ENCODE measurements at regions not wholly inside any gene's neighbourhood (a gene's known extent, or its start where the extent isn't known, plus 50 kb on each side); places are given as distances from the start of the nearest gene placed in this dataset.

- DNase-seq (ENCODE audit: low read depth, low spot score): no peak
Measured at GRCh38 chr10:118181021-118181420, 134.3 kb upstream of the RAB11FIP2 start.

GRCh38 chr10:118175148-118175547 is 128.4 kb upstream of the RAB11FIP2 start:
- no peak for DNase-seq (ENCODE audit: low read depth, low spot score)

- no peak for DNase-seq (ENCODE audit: low read depth, low spot score)
Measured at GRCh38 chr10:118173296-118173695, 126.6 kb upstream of the RAB11FIP2 start.

DNA sequence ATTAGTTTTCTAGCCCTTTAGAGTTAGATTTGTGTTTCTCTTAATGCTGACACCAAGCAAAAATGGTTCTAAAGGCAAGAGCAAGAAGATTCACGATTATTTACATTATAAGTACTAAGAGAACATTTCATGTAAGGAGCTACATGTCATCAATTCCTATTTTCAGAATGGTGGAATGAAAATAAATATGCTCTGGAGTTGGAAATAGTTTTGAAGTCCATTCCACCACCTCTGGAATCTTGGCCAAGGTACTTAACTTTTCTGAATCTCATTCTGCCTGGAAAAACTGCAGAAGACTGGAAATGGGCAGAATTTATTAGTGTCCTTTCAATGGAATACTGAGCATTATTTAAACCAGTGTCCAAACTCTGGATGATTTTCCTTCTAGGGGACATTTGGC is 125.1 kb upstream of the RAB11FIP2 start:
- DNase-seq (ENCODE audit: low read depth, low spot score): no peak

GRCh38 chr10:118167056-118167700 is 120.4 kb upstream of the RAB11FIP2 start:
- no peak for DNase-seq (ENCODE audit: low read depth, low spot score)

- no peak for DNase-seq (ENCODE audit: low read depth, low spot score)
Measured at GRCh38 chr10:118163217-118163616, 116.5 kb upstream of the RAB11FIP2 start.

GRCh38 chr10:118161461-118162246 is 114.9 kb upstream of the RAB11FIP2 start:
- no peak for DNase-seq (ENCODE audit: low read depth, low spot score)

DNA sequence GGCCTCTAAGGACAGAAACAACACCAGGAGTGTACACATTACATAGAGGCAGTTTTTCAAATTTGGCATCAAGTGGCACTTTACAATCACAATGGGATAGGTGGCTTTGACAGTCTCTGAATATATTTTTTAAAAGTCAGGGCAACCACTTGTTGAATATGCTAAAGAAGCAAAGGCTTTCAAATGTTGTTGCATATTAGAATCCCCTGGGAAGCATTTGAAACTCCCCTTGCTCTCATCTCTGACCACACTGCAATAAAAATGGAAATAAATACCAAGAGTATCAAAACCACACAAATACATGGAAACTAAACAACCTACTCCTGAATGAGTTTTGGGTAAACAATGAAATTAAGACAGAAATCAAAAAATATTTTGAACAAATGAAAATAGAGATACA is 106.5 kb upstream of the RAB11FIP2 start:
- no peak for DNase-seq (ENCODE audit: low read depth, low spot score)

GRCh38 chr10:118151461-118151860 is 104.7 kb upstream of the RAB11FIP2 start:
- no peak for DNase-seq (ENCODE audit: low read depth, low spot score)

DNA sequence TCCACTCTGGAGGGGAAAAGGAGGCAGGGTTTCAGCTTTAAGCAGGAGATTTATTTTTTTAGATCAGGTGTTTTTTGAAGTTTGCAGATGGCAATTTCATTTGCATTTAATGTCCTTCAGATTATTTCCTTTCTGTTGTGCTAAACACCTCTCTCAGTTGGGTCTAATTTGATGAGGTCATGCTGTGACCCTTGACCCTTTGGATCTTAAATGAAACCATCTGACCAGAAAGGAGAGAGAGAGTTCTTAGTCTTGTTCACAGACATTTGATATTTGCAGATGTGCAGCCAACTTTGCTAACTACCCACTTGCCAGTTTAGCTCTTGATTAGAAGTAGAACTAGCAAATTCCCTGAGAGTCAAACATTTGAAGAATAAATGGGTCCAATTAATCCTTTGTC is 101.5 kb upstream of the RAB11FIP2 start:
- no peak for DNase-seq (ENCODE audit: low read depth, low spot score)

DNA sequence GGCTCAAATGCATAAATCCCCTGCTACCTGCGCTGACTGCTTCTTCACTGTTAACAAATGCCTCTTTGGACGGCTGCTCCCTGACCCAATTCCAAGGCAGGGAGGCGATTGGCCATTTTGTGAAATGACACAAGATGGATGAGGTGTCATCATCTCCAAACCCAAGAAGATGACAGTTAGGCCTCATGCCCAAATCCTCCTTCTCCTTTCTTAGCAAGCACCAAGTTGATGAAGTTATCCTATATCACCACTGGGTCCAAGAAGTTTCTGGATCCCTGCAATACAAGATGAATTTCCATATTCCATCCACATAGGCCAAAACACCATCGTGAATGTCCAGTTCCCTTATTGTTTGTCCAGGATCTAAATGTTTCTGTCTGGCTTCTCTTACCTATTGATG is 98.5 kb upstream of the RAB11FIP2 start:
- no peak for DNase-seq (ENCODE audit: low read depth, low spot score)

GRCh38 chr10:118141471-118141870 is 94.7 kb upstream of the RAB11FIP2 start:
- DNase-seq (ENCODE audit: low read depth, low spot score): no peak

GRCh38 chr10:118139321-118139720 is 92.6 kb upstream of the RAB11FIP2 start:
- DNase-seq (ENCODE audit: low read depth, low spot score): no peak

GRCh38 chr10:118128675-118129074 is 81.9 kb upstream of the RAB11FIP2 start:
- no peak for DNase-seq (ENCODE audit: low read depth, low spot score)

GRCh38 chr10:118118716-118119115 is 72.0 kb upstream of the RAB11FIP2 start:
- no peak for DNase-seq (ENCODE audit: low read depth, low spot score)

GRCh38 chr10:118116715-118117449 is 70.1 kb upstream of the RAB11FIP2 start:
- DNase-seq (ENCODE audit: low read depth, low spot score): no peak

- DNase-seq (ENCODE audit: low read depth, low spot score): no peak
Measured at GRCh38 chr10:118116362-118116714, 69.6 kb upstream of the RAB11FIP2 start.

DNA sequence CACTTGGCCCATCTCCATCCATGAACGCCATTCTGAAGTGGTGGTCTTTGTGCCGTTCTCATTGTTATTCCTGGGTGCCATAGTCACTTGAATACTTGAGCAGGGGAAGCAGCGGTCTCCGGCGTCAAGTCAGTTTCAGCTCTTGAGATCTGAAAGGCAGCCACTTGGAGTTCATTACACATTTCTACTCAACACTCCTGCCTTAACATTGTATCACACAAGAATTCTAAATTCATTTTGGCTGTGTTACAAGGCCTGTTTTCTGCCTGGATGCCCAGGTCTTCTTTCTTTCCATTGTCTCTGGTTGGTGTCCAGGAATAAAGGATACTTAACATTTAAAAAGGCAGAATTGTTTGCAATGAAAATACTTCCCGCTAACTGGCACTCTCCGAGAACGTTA is 69.0 kb upstream of the RAB11FIP2 start:
- DNase-seq (ENCODE audit: low read depth, low spot score): no peak

DNA sequence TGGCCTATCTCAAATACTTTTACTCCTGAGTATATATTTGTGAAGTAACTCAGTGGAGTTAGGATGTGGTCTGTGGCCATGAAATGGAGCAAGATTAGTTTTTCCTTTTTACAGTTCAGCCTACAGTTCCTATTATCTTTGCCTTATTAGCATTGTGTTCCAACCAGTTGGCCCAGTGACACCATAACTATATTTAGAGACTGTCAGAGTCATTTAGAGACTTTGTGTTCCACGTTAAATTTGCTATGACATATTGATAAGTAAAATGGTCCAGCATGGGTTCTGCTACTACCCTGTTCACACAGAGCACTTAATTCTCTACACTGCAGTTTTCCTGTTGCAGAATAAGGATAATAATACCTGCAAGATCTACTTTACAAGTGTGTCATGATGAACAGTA is 68.3 kb upstream of the RAB11FIP2 start:
- DNase-seq (ENCODE audit: low read depth, low spot score): no peak

- no peak for DNase-seq (ENCODE audit: low read depth, low spot score)
Measured at GRCh38 chr10:118112543-118113125, 65.9 kb upstream of the RAB11FIP2 start.

- DNase-seq (ENCODE audit: low read depth, low spot score): no peak
Measured at GRCh38 chr10:118110750-118111149, 64.0 kb upstream of the RAB11FIP2 start.

Data from activated CD4-positive, CD25-positive, alpha-beta regulatory T cell treated with anti-CD3 and anti-CD28 coated beads, Interleukin-2, amount 50 U/mL, for 16 hours (primary cell).